GM23338 (cell line): ENCODE measurements at regions not wholly inside any gene's neighbourhood (a gene's known extent, or its start where the extent isn't known, plus 50 kb on each side); places are given as distances from the start of the nearest gene placed in this dataset.

Experiments used
- CTCF ChIP-seq, 2 experiments: fragments of 200-600 bp in 1 of 2; sonication (generic) in 1 of 2; conservative IDR thresholded peaks; 2 replicates each; pipeline versions ENCODE4 v1.5.1 to v1.6.1; 2016 to 2017; ENCODE audit warnings: antibody characterized with exemption in 2 of 2, low read depth in 2 of 2, mild to moderate bottlenecking in 2 of 2, moderate library complexity in 1 of 2
- EZH2 ChIP-seq: fragments of 200-600 bp; sonication (generic); IDR thresholded peaks from one replicate; pipeline ENCODE4 v1.8.0; 2017; ENCODE audit warnings: antibody characterized with exemption, mild to moderate bottlenecking, low read depth; ENCODE audit not compliant: unreplicated experiment
- REST ChIP-seq: IDR thresholded peaks from one replicate; pipeline ENCODE4 v1.6.1; 2018; ENCODE audit warnings: antibody characterized with exemption; ENCODE audit not compliant: unreplicated experiment
- ZNF114 ChIP-seq: fragments of 250-450 bp; sonication (Bioruptor Pico); IDR thresholded peaks from 2 replicates; pipeline ENCODE4 v1.5.0; 2020; ENCODE audit warnings: mild to moderate bottlenecking, moderate library complexity

GRCh38 chr5:125232779-125233230 is 486.4 kb upstream of the ZNF608 start:
- TF ChIP-seq CTCF (conservative IDR thresholded peaks at IDR 0.05; ENCODE audit: low read depth in 2 of 2) (no peak), REST (no peak), EZH2 (no peak), ZNF114 (CRISPR knock-in tag) (no peak)
